ENCODE measurements at regions not wholly inside any gene's neighbourhood (a gene's known extent, or its start where the extent isn't known, plus 50 kb on each side); places are given as distances from the start of the nearest gene placed in this dataset.
A peak's percentile ranks its signal among the peaks of the same experiment; 100 is the strongest.
"Not testable (repeated sequence)": the region's sequence is repeated elsewhere in the genome, so short reads cannot be mapped to it uniquely, and the experiment has no call there.

- no peak for DNase-seq
Measured at GRCh38 chr3:166291186-166291955, 454.1 kb upstream of the BCHE start.

- no peak for DNase-seq
Measured at GRCh38 chr3:166285001-166285400, 447.8 kb upstream of the BCHE start.

- DNase-seq = peak; percentile 39
Measured at GRCh38 chr3:166283840-166284239, 446.6 kb upstream of the BCHE start.

GRCh38 chr3:166282931-166283330 is 445.7 kb upstream of the BCHE start:
- DNase-seq = no peak

- DNase-seq = no peak
Measured at GRCh38 chr3:166279636-166280035, 442.4 kb upstream of the BCHE start.

GRCh38 chr3:166275024-166275390 is 437.8 kb upstream of the BCHE start:
- no peak for DNase-seq

- DNase-seq = no peak
Measured at GRCh38 chr3:166274351-166275023, 437.3 kb upstream of the BCHE start.

- DNase-seq = no peak
Measured at GRCh38 chr3:166270429-166270828, 433.2 kb upstream of the BCHE start.

GRCh38 chr3:166265153-166265552 is 427.9 kb upstream of the BCHE start:
- DNase-seq = no peak

- DNase-seq = no peak
Measured at GRCh38 chr3:166263460-166263859, 426.2 kb upstream of the BCHE start.

- DNase-seq = not testable (repeated sequence)
Measured at GRCh38 chr3:166258293-166258850, 421.1 kb upstream of the BCHE start.

GRCh38 chr3:166257715-166258114 is 420.5 kb upstream of the BCHE start:
- DNase-seq = no peak

- no peak for DNase-seq
Measured at GRCh38 chr3:166248784-166249183, 411.6 kb upstream of the BCHE start.

GRCh38 chr3:166243511-166243910 is 406.3 kb upstream of the BCHE start:
- DNase-seq = peak; percentile 77

GRCh38 chr3:166223120-166223519 is 385.9 kb upstream of the BCHE start:
- no peak for DNase-seq

GRCh38 chr3:166211451-166211850 is 374.2 kb upstream of the BCHE start:
- DNase-seq = no peak

- no peak for DNase-seq
Measured at GRCh38 chr3:166209701-166210100, 372.5 kb upstream of the BCHE start.

GRCh38 chr3:166205158-166205557 is 367.9 kb upstream of the BCHE start:
- no peak for DNase-seq

GRCh38 chr3:166201476-166201875 is 364.3 kb upstream of the BCHE start:
- DNase-seq = no peak

- DNase-seq = no peak
Measured at GRCh38 chr3:166199491-166199890, 362.3 kb upstream of the BCHE start.

GRCh38 chr3:166195808-166196207 is 358.6 kb upstream of the BCHE start:
- DNase-seq = no peak

- no peak for DNase-seq
Measured at GRCh38 chr3:166191411-166191810, 354.2 kb upstream of the BCHE start.

GRCh38 chr3:166190360-166190759 is 353.1 kb upstream of the BCHE start:
- DNase-seq = no peak

- DNase-seq = no peak
Measured at GRCh38 chr3:166187237-166187636, 350.0 kb upstream of the BCHE start.

Data from NCI-H446 treated with DMSO at 0.1 percent for 48 hours (cell line).